Myocyte (in vitro differentiated cells): ENCODE measurements at regions not wholly inside any gene's neighbourhood (a gene's known extent, or its start where the extent isn't known, plus 50 kb on each side); places are given as distances from the start of the nearest gene placed in this dataset.
"Not testable (repeated sequence)": the region's sequence is repeated elsewhere in the genome, so short reads cannot be mapped to it uniquely, and the experiment has no call there.

Experiments used
- DNase-seq: peaks from one replicate; pipeline ENCODE4 v3.0.0-alpha.2; 2012; ENCODE audit warnings: low read depth

DNA sequence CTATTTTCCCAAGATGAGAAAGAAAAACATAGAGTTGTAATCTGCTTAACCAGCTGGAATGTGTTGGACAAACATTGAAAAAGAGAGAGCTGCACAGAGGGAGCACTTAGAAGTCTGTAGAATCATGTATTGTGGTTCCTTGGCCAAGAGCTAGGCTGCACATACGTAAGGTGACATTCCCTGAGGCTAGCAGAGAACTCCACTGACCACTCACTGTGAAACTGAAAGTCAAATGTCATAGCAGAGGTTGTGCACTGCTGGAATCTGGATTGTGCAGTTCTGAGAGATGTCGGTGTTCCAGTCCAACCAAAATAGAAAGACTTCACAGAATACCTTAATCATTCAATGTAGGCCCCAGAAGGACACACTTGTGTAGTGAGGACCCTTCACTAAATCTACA is 772.8 kb upstream of the RAG2 start:
- no peak for DNase-seq

DNA sequence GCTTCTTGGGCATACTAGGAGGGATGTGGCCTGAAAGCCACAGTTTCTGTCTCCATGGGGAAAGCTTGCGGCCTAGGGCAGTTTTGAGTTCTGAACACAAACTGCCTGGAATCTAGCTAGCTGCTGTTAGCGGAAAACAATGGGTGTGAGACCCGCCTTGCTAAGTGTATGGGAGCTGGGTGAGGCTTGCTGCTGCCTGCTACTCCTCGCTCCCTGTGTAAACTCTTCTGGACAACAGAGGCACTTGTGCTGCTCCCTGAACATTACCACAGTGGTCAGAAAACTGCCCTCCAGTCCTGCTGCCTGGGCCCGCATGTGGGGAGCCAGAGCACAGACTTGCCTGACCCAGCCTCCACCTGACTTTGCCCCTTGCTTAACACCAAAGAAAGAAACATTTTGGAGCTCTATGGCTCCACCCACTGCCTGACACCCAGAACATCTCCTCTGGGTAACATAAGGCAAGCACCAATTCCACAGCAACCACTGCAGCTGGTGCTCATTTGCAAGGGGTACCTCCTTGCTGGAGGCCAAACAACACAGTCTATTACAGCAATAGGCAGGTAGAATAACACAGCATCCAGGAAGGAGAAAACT is 766.3 kb upstream of the RAG2 start:
- no peak for DNase-seq

DNA sequence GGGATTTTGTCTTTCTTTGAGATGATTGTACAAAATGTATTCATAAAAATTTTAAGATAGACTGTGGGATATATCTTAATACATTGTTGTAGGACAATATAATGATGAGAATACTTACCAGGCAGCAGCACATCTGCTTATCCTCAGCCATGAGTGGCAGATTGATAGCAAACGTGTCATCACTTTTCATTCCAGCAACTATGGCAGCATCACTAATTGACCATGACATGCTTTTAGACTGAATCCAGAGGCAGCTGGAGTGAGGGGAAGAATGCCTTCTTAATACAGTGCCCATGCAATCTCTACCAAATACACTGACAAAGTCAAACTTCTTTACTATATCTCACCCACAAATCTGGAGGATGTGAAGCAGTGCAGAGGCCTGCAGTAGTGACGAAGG is 755.2 kb upstream of the RAG2 start:
- no peak for DNase-seq

DNA sequence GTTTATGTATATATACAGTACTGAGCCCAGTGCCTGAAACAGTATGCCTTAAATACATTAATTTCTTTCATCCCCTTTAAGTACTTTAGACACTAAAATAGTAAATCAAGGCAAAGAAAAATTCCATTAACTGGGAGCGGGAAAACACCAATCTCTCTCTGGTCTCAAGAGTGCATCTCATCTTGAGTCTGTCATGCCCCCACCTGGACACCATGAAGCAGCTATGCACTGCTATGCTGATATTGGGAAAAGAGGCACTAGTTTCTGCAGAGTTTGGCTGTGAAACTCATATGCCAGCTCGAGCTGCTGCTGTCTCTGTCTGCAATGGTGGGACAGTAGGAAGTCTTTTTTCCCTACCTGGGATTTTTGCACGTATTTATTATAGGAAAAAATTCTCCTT is 754.4 kb upstream of the RAG2 start:
- DNase-seq = no peak

DNA sequence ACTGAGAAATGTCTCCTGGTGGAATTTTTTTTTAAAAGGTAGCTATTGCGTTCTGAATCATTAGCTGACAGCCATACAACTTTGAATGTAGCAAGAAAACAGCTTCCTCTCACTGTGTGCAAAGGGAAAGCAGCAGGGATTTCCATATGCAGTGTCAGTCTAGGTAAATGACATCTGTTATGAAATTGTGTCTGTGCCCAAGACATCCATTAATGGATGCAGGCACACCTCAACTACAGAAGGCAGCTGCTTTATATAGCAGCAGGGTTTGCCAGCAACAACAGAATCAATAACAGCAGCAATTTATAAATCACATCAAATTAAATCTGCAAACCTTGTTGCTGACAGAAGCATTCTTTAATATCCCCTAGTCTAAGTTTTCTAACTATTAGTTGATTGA is 745.3 kb upstream of the RAG2 start:
- no peak for DNase-seq

DNA sequence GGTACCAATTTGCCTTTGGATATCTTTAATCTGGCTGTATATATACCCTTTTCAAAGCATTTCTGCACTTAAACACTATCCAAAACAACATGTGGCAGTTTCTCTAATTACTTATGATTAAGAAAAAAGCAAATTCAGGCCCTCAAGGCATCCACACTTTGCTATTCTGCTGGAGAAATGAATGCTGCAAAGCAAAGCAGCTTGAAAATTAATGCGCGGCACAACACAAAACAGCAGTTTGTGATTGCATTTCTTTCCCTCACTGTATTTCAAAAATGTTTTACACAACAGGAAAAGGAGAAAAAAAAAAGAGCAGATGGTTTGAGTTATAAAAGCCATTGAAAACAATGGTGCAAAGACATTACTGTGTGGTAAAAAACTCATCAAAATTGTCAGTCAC is 738.4 kb upstream of the RAG2 start:
- DNase-seq = no peak

DNA sequence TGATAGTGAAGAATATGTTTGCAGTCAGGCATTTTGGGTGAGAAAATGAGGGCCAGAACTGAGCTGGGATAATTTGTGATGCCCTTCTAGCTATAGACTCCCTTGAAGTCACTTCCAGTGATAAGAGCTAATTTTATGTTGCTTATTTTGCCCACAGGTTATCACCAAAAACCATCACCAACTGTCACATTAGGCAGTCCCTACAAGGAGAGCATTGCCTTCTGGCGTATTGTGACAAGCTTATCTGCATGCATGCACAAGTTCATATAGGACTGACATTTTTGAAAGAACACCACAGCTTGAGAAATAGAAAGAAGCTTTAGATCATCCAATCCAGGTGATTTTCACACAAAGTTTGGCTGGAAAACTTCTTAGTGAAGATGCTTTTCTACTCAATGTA is 735.3 kb upstream of the RAG2 start:
- DNase-seq = no peak

DNA sequence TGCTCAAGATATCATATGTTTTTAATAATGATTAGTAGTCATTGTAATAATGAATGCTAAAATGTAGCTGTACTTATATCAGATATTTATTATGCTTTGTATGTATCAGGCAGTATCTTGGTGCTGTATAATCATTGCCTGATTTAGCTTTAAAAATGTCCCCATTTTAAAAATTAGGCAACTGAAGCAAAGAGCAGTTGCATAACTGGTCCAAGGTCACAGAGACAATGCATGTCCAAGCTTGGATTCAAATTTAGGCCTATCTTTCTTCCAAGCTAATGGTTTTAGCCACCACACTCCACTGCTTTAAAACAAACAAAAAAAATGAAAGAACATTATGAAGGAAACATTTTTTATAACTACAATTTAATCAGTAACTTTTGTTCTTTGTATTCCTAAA is 725.8 kb upstream of the RAG2 start:
- no peak for DNase-seq

DNA sequence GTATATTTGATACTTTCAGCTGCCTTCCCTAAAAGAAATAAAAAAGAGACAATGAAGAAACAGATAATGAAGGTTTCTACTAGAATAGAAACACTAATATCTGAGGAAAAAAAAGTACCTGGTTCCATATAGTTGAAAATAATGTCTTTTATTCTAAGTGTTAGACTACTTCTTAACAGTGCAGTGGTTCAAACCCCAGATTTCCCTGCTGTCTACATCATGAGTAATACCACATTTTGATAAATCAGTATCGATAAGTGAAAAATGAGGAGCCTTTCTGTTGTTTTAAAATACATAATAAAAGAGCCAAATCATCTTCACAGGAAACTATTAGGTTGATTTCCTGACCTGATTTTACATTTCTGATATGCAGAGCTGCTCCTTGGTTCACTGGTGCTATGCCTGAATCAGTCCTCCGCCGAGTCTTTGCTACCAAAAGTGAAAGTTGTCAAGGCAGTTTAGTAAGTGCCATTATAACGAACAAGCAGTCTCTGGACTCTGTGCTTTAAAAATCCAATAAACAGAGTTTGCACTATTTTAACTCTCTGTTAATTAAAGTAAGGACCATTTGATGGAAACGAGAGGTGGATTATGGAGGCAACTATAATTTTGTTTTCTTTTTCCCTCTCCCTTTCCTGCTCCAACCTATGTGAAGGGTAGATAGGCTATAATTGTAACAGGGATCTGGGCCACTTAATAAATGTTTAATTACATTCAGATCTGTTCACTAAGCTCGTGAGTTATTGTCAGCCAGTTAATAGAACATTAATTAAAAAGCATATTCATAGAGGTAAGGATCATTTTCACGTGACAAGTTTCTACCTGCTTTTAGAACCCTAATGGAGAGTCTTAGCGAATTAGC is 724.5 kb upstream of the RAG2 start:
- DNase-seq = peak; percentile 9

DNA sequence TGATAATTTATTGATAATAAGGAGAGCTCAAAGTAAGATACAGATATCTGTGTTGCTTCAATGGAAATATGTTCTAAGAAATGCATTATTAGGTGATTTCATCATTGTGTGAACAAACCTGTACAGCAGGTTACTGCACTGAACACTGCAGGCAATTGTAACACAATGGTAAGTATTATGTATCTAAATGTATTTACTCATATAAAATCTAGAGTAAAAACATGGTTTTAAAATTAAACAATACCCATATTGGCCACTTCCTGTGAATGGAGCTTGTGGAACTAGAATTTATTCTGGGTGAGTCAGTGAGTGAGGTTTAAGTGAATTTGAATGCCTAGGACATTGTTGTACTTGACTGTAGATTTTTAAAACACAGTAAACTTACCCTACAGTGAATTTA is 722.9 kb upstream of the RAG2 start:
- no peak for DNase-seq

DNA sequence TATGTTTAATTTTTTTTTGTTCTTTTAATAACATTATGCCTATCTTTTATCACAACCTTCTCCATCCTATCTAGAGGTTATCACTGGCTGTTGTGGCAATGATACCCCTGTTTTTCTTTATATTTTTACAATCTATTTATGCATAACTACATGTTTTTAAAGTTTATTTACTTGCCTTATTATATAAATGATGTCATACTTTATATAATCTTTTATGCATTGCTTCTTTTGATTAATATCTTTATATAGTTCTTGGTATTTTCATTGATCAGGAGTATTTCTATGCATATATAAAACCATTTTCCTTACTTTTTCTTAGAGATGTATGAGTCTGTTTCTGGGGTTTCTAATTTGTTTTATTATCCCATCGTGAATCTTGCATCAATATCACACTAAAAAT is 719.8 kb upstream of the RAG2 start:
- DNase-seq = no peak

DNA sequence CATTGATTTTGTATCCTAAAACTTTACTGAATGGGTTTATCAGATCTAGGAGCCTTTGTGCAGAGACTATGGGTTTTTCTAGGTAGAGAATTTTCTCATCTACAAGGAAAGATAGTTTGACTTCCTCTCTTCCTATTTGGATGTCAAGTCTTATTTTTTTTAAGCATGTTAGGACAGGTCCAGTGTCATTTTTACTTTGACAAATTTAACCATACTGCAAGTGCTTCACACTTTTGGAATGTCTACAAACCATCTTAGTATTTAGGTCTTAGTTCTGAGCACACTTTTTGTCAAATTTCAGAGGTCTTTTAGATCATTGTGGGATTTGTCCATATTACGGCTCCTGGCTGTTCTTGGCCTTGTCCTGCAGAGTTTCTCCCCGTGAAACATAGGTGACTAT is 715.2 kb upstream of the RAG2 start:
- DNase-seq = no peak

DNA sequence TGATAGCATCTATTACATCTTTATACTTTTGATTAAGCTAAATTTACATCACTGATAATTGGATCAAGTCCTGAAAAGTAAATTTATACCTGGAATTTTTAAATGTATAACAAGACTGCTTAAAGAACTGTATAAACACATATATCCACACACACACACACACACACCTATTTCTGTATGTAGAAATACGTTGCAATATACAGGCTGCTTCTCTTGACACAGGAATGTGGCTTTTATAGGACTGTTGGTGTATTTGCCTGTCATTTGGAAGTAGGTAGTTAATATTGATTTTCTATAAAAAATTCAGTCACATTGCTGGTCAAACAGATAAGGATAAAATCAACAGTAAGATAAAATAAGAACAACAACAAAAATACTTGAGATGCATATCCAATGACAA is 708.5 kb upstream of the RAG2 start:
- DNase-seq = no peak

DNA sequence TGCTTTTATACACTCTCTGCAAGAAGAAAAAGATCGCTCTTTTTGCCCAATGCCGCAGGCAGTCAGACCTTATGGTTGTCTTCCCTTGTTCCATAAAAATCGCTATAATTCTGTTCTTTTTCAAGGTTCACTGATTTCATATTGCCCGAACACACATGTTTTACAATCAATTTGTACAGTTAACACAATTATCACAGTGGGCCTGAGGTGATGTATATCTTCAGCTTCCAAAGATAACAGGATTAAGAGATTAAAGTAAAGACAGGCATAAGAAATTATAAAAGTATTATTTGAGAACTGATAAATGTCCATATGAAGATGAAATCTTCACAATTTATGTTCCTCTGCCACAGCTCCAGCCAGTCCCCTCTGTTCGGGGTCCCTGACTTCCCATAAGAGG is 703.4 kb upstream of the RAG2 start:
- DNase-seq = not testable (repeated sequence)

DNA sequence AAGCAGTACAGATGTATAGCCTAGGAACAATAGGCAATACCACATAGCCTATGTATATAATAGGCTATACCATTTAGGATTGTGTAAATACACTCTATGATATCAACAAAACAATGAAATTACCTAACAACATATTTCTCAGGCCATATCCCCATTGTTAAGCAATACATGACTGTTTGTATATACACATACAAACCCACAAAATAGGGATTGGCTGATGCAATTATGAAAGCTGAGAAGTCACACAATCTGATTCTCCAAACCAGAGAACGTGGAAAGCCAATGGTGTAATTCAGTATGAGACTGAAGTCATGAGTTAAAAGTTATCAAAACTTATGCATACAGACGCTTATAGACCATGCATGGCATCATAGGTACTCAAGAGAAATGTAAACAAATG is 700.1 kb upstream of the RAG2 start:
- no peak for DNase-seq

DNA sequence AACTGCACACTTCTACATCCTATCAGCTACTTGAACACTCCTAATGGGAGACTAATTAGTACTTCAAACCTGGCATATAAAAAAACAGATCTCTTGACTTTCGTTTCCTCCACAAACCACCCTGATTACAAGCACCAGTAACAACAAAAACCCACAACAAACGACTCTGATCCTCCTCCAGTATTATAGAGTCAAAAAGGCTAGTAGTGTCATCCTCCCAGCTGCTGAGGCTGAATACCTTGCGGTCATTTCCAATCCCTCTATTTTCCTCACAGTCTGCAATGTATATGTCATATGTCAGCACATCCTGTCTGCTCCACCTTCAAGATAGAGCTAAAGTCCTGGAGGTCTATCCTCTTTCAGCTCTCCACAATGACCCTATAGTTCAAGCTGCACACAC is 688.9 kb upstream of the RAG2 start:
- no peak for DNase-seq

DNA sequence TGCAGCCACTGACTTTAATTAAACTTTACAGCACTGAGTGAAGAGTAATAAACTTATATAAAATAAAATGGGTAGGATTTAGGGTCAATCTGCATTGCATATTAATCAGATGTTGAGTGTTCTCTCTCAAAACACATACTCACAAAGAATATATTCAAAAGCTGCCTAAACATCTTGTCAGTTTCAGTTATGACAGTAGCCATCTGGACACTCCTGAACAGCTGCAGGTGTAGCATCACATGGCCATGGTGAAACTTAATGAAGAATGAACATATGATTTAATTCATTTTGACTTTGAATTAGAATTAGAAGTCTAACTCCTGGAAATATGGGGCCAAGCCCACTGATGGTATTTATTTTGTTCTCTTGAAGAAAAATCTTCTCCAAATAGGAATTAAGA is 684.3 kb upstream of the RAG2 start:
- DNase-seq = no peak

DNA sequence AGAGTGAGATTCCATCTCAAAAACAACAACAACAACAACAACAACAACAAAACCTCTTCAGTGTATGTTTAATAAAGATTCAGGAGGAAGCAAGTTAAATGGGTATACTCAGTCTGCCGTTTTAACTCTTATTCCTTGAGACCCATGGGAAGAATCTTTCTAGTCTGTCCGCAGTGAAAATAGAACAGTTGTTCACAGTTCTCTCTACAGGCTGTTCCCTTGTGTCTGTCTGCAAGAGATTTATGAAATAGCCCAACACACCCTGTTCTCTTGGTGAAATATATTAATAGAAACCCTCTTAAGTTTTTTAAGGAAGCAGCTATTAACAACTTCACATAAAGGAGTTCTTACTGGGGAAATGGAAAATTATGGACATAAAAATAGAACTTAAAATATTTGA is 682.2 kb upstream of the RAG2 start:
- peak; percentile 0 for DNase-seq

DNA sequence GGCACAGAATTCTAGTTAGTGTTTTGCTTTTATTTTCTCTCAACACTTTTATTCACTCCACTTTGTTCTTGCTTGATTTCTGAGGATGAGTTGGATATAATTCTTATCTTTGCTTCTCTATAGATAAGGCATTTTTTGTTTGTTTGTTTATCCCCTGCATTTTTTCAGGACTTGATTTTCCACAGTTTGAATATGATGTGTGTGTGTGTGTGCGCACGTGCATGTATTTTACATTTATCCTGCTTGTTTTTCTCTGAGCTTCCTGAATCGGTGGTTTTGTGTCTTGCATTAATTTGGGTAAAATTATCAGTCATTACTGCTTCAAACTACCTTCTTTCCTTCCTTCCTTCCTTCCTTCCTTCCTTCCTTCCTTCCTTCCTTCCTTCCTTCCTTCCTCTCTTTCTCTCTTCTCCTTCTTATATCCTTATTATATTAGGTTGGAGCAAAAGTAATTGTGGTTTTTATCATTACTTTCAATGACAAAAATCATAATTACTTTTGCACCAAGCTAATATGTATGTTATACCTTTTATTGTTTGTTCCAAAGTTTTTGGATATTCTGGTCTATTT is 679.9 kb upstream of the RAG2 start:
- DNase-seq = no peak

DNA sequence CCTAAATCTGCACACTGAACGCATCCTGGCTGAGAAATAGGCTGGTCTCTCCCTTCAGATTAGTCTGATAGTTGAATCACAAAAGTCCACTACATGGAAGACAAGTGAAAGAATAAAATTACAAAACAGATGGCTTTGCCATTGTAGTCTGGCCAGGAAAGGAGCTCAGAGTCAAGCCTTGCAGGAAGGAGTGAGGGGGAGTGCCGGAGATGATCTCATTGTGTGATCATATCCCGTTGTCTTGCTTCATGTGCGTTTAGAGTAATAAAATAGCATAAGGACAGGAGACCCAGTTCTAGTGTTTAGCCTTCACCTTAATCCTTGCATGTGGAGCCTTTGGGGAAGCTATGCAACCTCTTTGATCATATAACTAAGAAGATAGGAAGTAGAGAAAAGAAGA is 666.7 kb upstream of the RAG2 start:
- DNase-seq = no peak

DNA sequence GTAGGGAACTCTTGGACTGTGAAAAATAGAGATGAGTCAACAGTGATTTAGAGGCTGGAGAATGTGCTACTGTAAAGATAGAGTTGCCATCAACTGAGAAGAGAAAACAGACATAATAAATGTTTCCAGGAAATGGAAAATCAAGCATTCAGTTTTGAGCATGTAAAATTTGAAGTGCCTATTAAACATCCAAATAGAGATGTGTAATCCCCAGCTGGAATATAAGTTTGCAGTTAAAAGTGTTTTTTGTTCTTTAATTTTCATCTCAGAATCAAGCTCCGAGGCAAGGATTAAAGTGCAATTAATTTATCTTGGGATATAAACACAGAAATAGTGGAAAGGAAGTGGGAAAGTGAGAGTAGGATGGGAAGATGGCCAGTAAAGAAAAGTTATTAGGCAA is 666.0 kb upstream of the RAG2 start:
- DNase-seq = no peak

DNA sequence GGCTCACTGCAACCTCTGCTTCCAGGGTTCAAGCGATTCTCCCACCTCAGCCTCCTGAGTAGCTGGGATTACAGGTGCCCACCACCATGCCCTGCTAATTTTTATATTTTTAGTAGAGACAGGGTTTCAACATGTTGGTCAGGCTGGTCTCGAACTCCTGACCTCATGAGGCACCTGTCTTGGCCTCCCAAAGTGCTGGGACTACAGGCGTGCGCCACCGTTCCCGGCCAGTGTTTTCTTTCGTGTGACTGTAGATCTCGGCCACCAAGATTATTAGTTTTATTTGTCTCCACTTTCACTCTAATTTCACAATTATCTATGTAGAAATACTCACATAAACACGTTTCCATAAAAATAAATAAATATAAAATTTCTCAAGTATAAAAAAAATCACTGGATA is 665.4 kb upstream of the RAG2 start:
- not testable (repeated sequence) for DNase-seq

DNA sequence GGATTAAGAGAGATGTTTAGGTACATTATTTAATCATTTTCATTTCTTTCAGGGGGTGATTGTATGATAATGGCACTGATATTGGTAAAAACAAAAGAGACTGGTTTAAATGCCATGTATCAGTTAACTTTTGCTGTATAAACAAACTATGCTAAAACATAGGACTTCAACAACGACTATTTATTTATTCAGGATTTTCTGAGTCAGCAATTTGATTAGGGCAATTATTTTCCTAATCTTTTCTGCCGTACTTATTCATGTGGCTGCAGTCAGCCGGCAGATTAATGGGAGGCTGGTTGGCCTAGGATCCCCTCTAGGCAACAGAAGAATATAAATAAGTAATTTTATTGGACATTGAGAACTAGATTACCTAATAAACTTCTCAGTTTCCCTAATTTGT is 661.7 kb upstream of the RAG2 start:
- no peak for DNase-seq
